Mesodermal cell (in vitro differentiated cells): ENCODE measurements at regions not wholly inside any gene's neighbourhood (a gene's known extent, or its start where the extent isn't known, plus 50 kb on each side); places are given as distances from the start of the nearest gene placed in this dataset.
"Not testable (repeated sequence)": the region's sequence is repeated elsewhere in the genome, so short reads cannot be mapped to it uniquely, and the experiment has no call there.

Experiments
- H3K27ac ChIP-seq: 2 replicates; pipeline ENCODE4 v1.7.0; 2013; ENCODE audit warnings: mild to moderate bottlenecking, low read depth, low read length, moderate library complexity; ENCODE audit not compliant: severe bottlenecking
- H3K36me3 ChIP-seq: 2 replicates; pipeline ENCODE4 v1.7.1; 2013; ENCODE audit warnings: mild to moderate bottlenecking, low read length, moderate library complexity; ENCODE audit not compliant: control insufficient read depth, insufficient read depth
- H3K4me1 ChIP-seq: one replicate; pipeline ENCODE4 v1.7.1; 2013; ENCODE audit warnings: mild to moderate bottlenecking, low read length; ENCODE audit not compliant: insufficient read depth, control insufficient read depth, poor library complexity, severe bottlenecking
- H3K4me3 ChIP-seq: 2 replicates; pipeline ENCODE4 v1.7.0; 2013; ENCODE audit warnings: low read length, control low read depth, mild to moderate bottlenecking; ENCODE audit not compliant: insufficient read depth, poor library complexity, severe bottlenecking; ENCODE audit errors: extremely low read depth
- H3K9me3 ChIP-seq: 2 replicates; pipeline ENCODE4 v1.7.1; 2013; ENCODE audit warnings: mild to moderate bottlenecking, low read length, moderate library complexity; ENCODE audit not compliant: control insufficient read depth
- WGBS, 2 experiments: methylation state at CpG; one replicate each; pipeline ENCODE4 v1.1.5; 2013; ENCODE audit warnings: missing lambda C conversion rate in 2 of 2; ENCODE audit not compliant: insufficient coverage in 2 of 2; 5-methylcytosine and 5-hydroxymethylcytosine counted together

GRCh38 chr6:167230288-167230687 lies 60.8 kb upstream of the UNC93A start:
- H3K4me1 ChIP-seq: peaks cover 15% of the 10 kb centered on the region
- no peaks in the 10 kb centered on the region for H3K9me3 ChIP-seq
- H3K4me3 ChIP-seq: no peak overlapping the region
- no peak overlapping the region for H3K27ac ChIP-seq
- no peaks in the 10 kb centered on the region for H3K36me3 ChIP-seq

GRCh38 chr6:167232356-167232755 lies 58.8 kb upstream of the UNC93A start:
- WGBS, 2 experiments: 69% methylated on average over 2 of the region's 3 CpGs; no CpG with 5 or more reads in 1 of the 2 experiments
- Histone ChIP-seq H3K27ac (no peak overlapping the region), H3K4me1 (peaks cover 17% of the 10 kb centered on the region)

GRCh38 chr6:167233490-167233889 lies 57.6 kb upstream of the UNC93A start:
- 47 to 50% methylated on average over 5 to 6 of the region's 6 CpGs for WGBS, 2 experiments
- H3K27ac ChIP-seq: no peak overlapping the region
- H3K4me1 ChIP-seq: peaks cover 22% of the 10 kb centered on the region
- no peaks in the 10 kb centered on the region for H3K9me3 ChIP-seq
- H3K36me3 ChIP-seq: no peaks in the 10 kb centered on the region
- H3K4me3 ChIP-seq: no peak overlapping the region

More at GRCh38 chr6:167232356-167232755, 58.8 kb upstream of the UNC93A start:
- Histone ChIP-seq H3K4me3 (no peak overlapping the region), H3K9me3 (no peaks in the 10 kb centered on the region), H3K36me3 (no peaks in the 10 kb centered on the region)

- not testable (repeated sequence) for H3K9me3 ChIP-seq, H3K4me3 ChIP-seq, H3K36me3 ChIP-seq
- Histone ChIP-seq H3K27ac (peak overlapping the region; percentile 49), H3K4me1 (peaks cover 18% of the 10 kb centered on the region)
- 33 to 80% methylated on average over 1 of the region's 6 CpGs for WGBS, 2 experiments
Measured at GRCh38 chr6:167234576-167234975, 56.5 kb upstream of the UNC93A start.

- no peaks in the 10 kb centered on the region for H3K36me3 ChIP-seq
- H3K9me3 ChIP-seq: no peaks in the 10 kb centered on the region
- H3K27ac ChIP-seq: peak overlapping the region; percentile 49
- H3K4me1 ChIP-seq: peaks cover 18% of the 10 kb centered on the region
- WGBS, 2 experiments: 81 to 88% methylated on average over 9 of the region's 9 CpGs
- H3K4me3 ChIP-seq: no peak overlapping the region
Measured at GRCh38 chr6:167235005-167235404, 56.1 kb upstream of the UNC93A start.

GRCh38 chr6:167235421-167236238 lies 55.5 kb upstream of the UNC93A start:
- Histone ChIP-seq H3K4me1 (peaks cover 18% of the 10 kb centered on the region), H3K4me3 (no peak overlapping the region), H3K36me3 (no peaks in the 10 kb centered on the region), H3K27ac (no peak overlapping the region), H3K9me3 (no peaks in the 10 kb centered on the region)
- WGBS, 2 experiments: 91 to 93% methylated on average over 29 to 31 of the region's 38 CpGs

GRCh38 chr6:167236239-167236571 lies 54.9 kb upstream of the UNC93A start:
- WGBS, 2 experiments: 88 to 92% methylated on average over 11 to 12 of the region's 16 CpGs
- Histone ChIP-seq H3K27ac (no peak overlapping the region), H3K4me1 (peaks cover 18% of the 10 kb centered on the region), H3K9me3 (no peaks in the 10 kb centered on the region), H3K4me3 (no peak overlapping the region), H3K36me3 (no peaks in the 10 kb centered on the region)

- peaks cover 18% of the 10 kb centered on the region for H3K4me1 ChIP-seq
- peak overlapping the region; percentile 3 for H3K27ac ChIP-seq
Measured at GRCh38 chr6:167237438-167238145, 53.5 kb upstream of the UNC93A start.

GRCh38 chr6:167238146-167238693 lies 52.9 kb upstream of the UNC93A start:
- Histone ChIP-seq H3K36me3 (no peaks in the 10 kb centered on the region), H3K4me3 (no peak overlapping the region), H3K27ac (no peak overlapping the region), H3K9me3 (no peaks in the 10 kb centered on the region), H3K4me1 (peaks cover 18% of the 10 kb centered on the region)
- WGBS, 2 experiments: 79 to 83% methylated on average over 7 to 14 of the region's 14 CpGs

More at GRCh38 chr6:167237438-167238145, 53.5 kb upstream of the UNC93A start:
- 75 to 89% methylated on average over 6 to 10 of the region's 14 CpGs for WGBS, 2 experiments
- no peaks in the 10 kb centered on the region for H3K36me3 ChIP-seq
- no peaks in the 10 kb centered on the region for H3K9me3 ChIP-seq
- H3K4me3 ChIP-seq: no peak overlapping the region

- Histone ChIP-seq H3K4me3 (no peak overlapping the region), H3K36me3 (no peaks in the 10 kb centered on the region), H3K4me1 (peaks cover 13% of the 10 kb centered on the region), H3K9me3 (no peaks in the 10 kb centered on the region), H3K27ac (no peak overlapping the region)
- WGBS, 2 experiments: 87 to 92% methylated on average over 10 of the region's 12 CpGs
Measured at GRCh38 chr6:167238694-167239467, 52.2 kb upstream of the UNC93A start.
